GM12864 (cell line): ENCODE measurements at regions not wholly inside any gene's neighbourhood (a gene's known extent, or its start where the extent isn't known, plus 50 kb on each side); places are given as distances from the start of the nearest gene placed in this dataset.

Experiments
- DNase-seq: peaks from one replicate; pipeline ENCODE4 v3.0.0-alpha.2; 2011; ENCODE audit warnings: low read depth
- H3K4me3 ChIP-seq: 2 replicates; pipeline ENCODE4 v1.5.1; 2011; ENCODE audit warnings: mild to moderate bottlenecking, low read depth, low read length, control low read depth
- TF ChIP-seq, protein P1 (sequence below): IDR thresholded peaks from 2 replicates; pipeline ENCODE4 v1.5.1; 2011; ENCODE audit warnings: low read depth, mild to moderate bottlenecking, moderate library complexity, low read length, control low read depth, inconsistent platforms; ENCODE audit errors: missing control alignments

DNA sequence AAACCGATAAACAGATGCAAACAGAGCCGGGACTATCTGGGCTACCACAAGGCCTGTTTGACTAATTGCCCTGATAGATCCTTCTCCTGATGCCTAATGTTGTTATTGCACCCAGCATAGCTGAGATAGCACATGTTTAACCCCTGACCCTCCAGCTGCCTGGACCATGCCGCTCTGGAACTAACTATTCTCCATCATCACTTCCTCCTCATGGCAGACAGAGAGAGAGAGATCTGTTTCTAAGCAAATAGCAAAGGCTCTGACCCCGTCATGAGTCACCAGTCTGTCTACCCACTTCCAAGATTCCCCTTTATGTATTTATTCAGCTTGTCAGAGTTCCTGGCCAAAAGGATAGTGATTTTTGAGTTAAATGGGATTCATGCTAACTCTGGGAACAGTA is 58.2 kb upstream of the FLRT2 start:
- H3K4me3 ChIP-seq, result no peak overlapping the region
- TF ChIP-seq, protein P1, sequence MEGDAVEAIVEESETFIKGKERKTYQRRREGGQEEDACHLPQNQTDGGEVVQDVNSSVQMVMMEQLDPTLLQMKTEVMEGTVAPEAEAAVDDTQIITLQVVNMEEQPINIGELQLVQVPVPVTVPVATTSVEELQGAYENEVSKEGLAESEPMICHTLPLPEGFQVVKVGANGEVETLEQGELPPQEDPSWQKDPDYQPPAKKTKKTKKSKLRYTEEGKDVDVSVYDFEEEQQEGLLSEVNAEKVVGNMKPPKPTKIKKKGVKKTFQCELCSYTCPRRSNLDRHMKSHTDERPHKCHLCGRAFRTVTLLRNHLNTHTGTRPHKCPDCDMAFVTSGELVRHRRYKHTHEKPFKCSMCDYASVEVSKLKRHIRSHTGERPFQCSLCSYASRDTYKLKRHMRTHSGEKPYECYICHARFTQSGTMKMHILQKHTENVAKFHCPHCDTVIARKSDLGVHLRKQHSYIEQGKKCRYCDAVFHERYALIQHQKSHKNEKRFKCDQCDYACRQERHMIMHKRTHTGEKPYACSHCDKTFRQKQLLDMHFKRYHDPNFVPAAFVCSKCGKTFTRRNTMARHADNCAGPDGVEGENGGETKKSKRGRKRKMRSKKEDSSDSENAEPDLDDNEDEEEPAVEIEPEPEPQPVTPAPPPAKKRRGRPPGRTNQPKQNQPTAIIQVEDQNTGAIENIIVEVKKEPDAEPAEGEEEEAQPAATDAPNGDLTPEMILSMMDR, result no peak
- no peak for DNase-seq

DNA sequence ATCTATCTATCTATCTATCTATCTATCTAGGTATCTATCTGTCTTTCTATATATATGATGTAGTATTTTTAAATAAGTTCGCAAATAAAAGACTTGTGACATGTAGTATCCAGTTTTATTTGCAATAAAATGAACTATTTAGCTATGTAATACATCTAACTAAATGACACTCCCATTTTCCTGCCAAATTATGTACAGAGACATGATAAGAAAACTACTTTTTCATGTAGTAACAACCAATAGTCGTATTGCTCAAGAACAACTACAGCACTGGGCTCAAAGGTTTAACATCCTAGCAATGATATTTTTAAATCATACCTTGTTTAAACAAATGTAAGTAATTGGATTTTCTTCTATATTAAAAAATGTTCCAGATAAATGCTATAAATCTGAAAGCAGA is 55.5 kb upstream of the FLRT2 start:
- DNase-seq, result no peak
- no peak overlapping the region for H3K4me3 ChIP-seq
- TF ChIP-seq, protein P1, result no peak

DNA sequence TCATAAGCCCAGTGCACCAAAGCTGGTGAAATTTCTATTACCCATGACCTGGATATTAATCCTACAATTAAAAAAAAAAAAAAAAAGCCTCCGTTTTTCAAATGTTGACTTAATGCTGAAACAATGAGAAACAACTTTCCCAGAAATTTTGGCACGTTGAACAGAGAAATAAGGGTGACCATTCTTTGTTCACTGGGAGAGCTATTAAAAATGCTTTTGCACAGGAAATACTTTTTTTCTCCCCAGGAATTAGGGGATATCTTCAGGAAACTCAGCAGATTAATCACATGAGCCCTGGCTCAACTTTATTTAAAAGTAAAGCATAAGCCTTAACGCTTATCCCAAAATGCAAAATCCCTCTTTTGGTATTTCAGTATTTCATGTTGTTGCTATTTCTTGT is 54.8 kb upstream of the FLRT2 start:
- no peak for DNase-seq
- no peak overlapping the region for H3K4me3 ChIP-seq
- TF ChIP-seq, protein P1, result no peak

DNA sequence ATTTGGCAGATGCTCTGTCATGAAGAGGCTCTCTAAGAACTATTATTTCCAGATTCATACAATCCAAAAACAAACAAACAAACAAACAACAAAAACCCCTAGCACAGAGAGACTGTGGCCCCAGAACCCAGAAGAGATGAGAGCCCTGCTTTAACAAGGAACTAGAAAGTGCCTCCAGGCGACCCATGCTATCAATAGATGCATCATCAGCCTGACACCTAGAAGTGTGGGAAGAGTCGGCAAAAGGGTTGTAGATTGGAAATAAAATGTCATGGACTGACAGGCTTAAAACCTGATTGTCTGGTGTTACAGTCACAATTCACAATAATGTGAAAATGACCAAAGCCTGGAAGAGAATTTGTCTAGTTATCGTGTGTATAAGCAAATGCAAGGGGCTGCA is 50.6 kb upstream of the FLRT2 start:
- no peak for DNase-seq
- TF ChIP-seq, protein P1, result no peak
- H3K4me3 ChIP-seq, result no peak overlapping the region

DNA sequence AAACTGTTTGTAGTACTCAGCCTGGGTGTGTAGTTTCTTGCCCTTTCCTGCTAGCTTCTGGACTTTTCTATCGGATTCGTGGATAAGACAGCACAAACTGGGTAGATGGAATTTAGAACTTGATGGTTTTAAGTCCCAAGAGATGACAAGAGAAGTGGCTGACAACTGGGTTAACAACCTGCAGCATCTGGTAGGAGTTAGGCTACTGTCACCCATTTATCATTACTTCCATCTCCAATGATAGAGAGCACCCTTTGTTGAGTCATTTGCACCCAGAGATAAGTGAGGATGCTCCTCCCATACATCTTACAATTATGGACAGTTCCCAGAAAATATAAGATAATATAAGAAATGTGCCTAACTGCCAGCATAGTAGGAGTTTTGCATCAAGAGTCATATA is 50.2 kb upstream of the FLRT2 start:
- no peak overlapping the region for H3K4me3 ChIP-seq
- no peak for DNase-seq
- TF ChIP-seq, protein P1, result no peak
